ENCODE measurements at regions not wholly inside any gene's neighbourhood (a gene's known extent, or its start where the extent isn't known, plus 50 kb on each side); places are given as distances from the start of the nearest gene placed in this dataset.
A peak's percentile ranks its signal among the peaks of the same experiment; 100 is the strongest.

GRCh38 chr17:31598921-31599571 lies 207.6 kb downstream of the RAB11FIP4 start:
- no peak overlapping the region for H3K9ac ChIP-seq (ENCODE audit: low read length)
- DNase-seq = no peak
- H3K36me3 ChIP-seq (replicated peaks in 1 of 2; ENCODE audit: control extremely low read depth in 1 of 2, control insufficient read depth in 1 of 2, extremely low read depth in 1 of 2, insufficient read depth in 2 of 2, low read length in 1 of 2) = no peaks in the 10 kb centered on the region
- no peak overlapping the region for H3K27ac ChIP-seq (ENCODE audit: low read length in 2 of 2)
- no peak overlapping the region for H2AFZ ChIP-seq (ENCODE audit: insufficient read depth, low read depth, low read length, poor library complexity, severe bottlenecking)
- ATAC-seq (ENCODE audit: low read depth) = no peak
- TF ChIP-seq EZH2 (IDR thresholded peaks at IDR 0.05; ENCODE audit: borderline replicate concordance, insufficient read depth, low read depth, low read length, poor library complexity, severe bottlenecking) = no peak
- TF ChIP-seq, protein P1, sequence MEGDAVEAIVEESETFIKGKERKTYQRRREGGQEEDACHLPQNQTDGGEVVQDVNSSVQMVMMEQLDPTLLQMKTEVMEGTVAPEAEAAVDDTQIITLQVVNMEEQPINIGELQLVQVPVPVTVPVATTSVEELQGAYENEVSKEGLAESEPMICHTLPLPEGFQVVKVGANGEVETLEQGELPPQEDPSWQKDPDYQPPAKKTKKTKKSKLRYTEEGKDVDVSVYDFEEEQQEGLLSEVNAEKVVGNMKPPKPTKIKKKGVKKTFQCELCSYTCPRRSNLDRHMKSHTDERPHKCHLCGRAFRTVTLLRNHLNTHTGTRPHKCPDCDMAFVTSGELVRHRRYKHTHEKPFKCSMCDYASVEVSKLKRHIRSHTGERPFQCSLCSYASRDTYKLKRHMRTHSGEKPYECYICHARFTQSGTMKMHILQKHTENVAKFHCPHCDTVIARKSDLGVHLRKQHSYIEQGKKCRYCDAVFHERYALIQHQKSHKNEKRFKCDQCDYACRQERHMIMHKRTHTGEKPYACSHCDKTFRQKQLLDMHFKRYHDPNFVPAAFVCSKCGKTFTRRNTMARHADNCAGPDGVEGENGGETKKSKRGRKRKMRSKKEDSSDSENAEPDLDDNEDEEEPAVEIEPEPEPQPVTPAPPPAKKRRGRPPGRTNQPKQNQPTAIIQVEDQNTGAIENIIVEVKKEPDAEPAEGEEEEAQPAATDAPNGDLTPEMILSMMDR (IDR thresholded peaks at IDR 0.05) = no peak
- H3K4me1 ChIP-seq (ENCODE audit: control insufficient read depth in 2 of 2, insufficient read depth in 2 of 2, low read length in 2 of 2) = peaks cover 19 to 24% of the 10 kb centered on the region in 2 donors
- Mint-ChIP-seq H3K27ac (no peak overlapping the region), H3K9me3 (ENCODE audit: insufficient read depth) (no peaks in the 10 kb centered on the region), H3K4me3 (no peak overlapping the region), H3K4me1 (peaks cover 32% of the 10 kb centered on the region), H3K27me3 (no peaks in the 10 kb centered on the region)
- intact Hi-C loops (cut with micrococcal nuclease) = loop anchor here (5.0 kb wide), 1 partner anchor 42 kb away; no protein-coding TSS in a partner anchor
- no peak overlapping the region for H3K4me2 ChIP-seq (replicated peaks; ENCODE audit: low read depth, low read length, poor library complexity, severe bottlenecking)
- CTCF ChIA-PET = no interaction called here
- POLR2A ChIA-PET = no interaction called here
- no peaks in the 10 kb centered on the region for H3K9me3 ChIP-seq (ENCODE audit: control extremely low read depth in 1 of 3, control insufficient read depth in 2 of 3, insufficient read depth in 1 of 3, low read length in 2 of 3)
- 86% methylated on average over 8 of the region's 11 CpGs for WGBS (ENCODE audit: insufficient coverage)
- no peak overlapping the region for H3K4me3 ChIP-seq (ENCODE audit: control extremely low read depth in 1 of 5, extremely low read depth in 1 of 5, insufficient read depth in 1 of 5, low read depth in 2 of 5, low read length in 4 of 5)
- no peaks in the 10 kb centered on the region for H3K27me3 ChIP-seq (replicated peaks in 1 of 4; ENCODE audit: control extremely low read depth in 1 of 4, control insufficient read depth in 3 of 4, insufficient read depth in 4 of 4, low read length in 3 of 4)
- no peaks in the 10 kb centered on the region for H4K20me1 ChIP-seq (ENCODE audit: control insufficient read depth, insufficient read depth, low read length, poor library complexity, severe bottlenecking)
- no peaks in the 10 kb centered on the region for H3K79me2 ChIP-seq (ENCODE audit: control insufficient read depth, insufficient read depth, low read length)

- Histone ChIP-seq H4K20me1 (ENCODE audit: control insufficient read depth, insufficient read depth, low read length, poor library complexity, severe bottlenecking) (no peaks in the 10 kb centered on the region), H3K9me3 (ENCODE audit: control extremely low read depth in 1 of 3, control insufficient read depth in 2 of 3, insufficient read depth in 1 of 3, low read length in 2 of 3) (no peaks in the 10 kb centered on the region), H3K27me3 (replicated peaks in 1 of 4; ENCODE audit: control extremely low read depth in 1 of 4, control insufficient read depth in 3 of 4, insufficient read depth in 4 of 4, low read length in 3 of 4) (no peaks in the 10 kb centered on the region), H3K4me3 (ENCODE audit: control extremely low read depth in 1 of 5, extremely low read depth in 1 of 5, insufficient read depth in 1 of 5, low read depth in 2 of 5, low read length in 4 of 5) (no peak overlapping the region), H3K27ac (ENCODE audit: low read length in 2 of 2) (no peak overlapping the region), H3K79me2 (ENCODE audit: control insufficient read depth, insufficient read depth, low read length) (no peaks in the 10 kb centered on the region), H3K4me1 (ENCODE audit: control insufficient read depth in 2 of 2, insufficient read depth in 2 of 2, low read length in 2 of 2) (peaks cover 19 to 24% of the 10 kb centered on the region in 2 donors), H3K9ac (ENCODE audit: low read length) (no peak overlapping the region), H2AFZ (ENCODE audit: insufficient read depth, low read depth, low read length, poor library complexity, severe bottlenecking) (no peak overlapping the region), H3K4me2 (replicated peaks; ENCODE audit: low read depth, low read length, poor library complexity, severe bottlenecking) (no peak overlapping the region), H3K36me3 (replicated peaks in 1 of 2; ENCODE audit: control extremely low read depth in 1 of 2, control insufficient read depth in 1 of 2, extremely low read depth in 1 of 2, insufficient read depth in 2 of 2, low read length in 1 of 2) (no peaks in the 10 kb centered on the region)
- no peaks in the 10 kb centered on the region for H3K9me3 Mint-ChIP-seq (ENCODE audit: insufficient read depth)
- TF ChIP-seq EZH2 (IDR thresholded peaks at IDR 0.05; ENCODE audit: borderline replicate concordance, insufficient read depth, low read depth, low read length, poor library complexity, severe bottlenecking) = no peak
- TF ChIP-seq, protein P1 (IDR thresholded peaks at IDR 0.05) = no peak
- 35% methylated on average over 4 of the region's 4 CpGs for WGBS (ENCODE audit: insufficient coverage)
- ChIA-PET CTCF (no interaction called here), POLR2A (no interaction called here)
- DNase-seq = no peak
- H3K4me3 Mint-ChIP-seq = no peak overlapping the region
- peak overlapping the region; percentile 20 for H3K27ac Mint-ChIP-seq
- no peak for ATAC-seq (ENCODE audit: low read depth)
- H3K27me3 Mint-ChIP-seq = no peaks in the 10 kb centered on the region
- H3K4me1 Mint-ChIP-seq = peaks cover 32% of the 10 kb centered on the region
- intact Hi-C loops (cut with micrococcal nuclease) = loop anchor here (5.0 kb wide), 1 partner anchor 41 kb away; no protein-coding TSS in a partner anchor
These were observed 206.9 kb downstream of the RAB11FIP4 start for GRCh38 chr17:31598399-31598782.
